ENCODE measurements at regions not wholly inside any gene's neighbourhood (a gene's known extent, or its start where the extent isn't known, plus 50 kb on each side); places are given as distances from the start of the nearest gene placed in this dataset.

DNA sequence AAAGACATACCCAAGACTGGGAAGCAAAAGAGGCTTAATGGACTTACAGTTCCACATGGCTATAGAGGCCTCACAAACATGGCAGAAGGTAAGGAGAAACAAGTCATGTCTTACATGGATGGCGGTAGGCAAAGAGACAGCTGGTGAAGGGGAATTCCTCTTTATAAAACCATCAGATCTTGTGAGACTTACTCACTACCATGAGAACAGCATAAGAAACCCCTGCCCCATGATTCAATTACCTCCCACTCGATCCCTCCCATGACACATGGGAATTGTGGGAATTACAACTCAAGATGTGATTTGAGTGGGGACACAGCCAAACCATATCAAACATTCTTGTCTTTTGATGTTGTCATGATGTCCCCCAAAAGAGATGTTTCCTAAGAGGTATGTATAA is 103.3 kb downstream of the DUSP10 start:
- peak; percentile 27 for DNase-seq

DNA sequence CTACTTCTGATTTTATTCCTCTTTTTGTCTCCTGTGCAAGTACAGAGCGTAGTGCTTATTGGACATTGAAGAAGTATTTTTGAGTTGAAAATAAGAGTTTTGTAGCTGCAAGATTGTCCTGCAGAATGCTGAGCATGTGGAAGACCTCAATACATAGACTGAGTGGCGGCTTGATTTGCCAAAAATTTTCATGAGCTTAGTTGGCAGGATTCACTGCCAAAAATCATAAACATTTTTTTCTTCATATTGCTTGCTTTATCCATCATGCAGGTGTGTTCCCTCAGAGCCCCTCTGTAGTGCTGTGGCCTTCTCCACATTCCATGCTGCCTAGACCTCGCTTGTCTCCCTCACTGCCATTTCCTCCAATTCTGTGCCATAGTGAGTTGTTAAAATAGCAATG is 100.1 kb downstream of the DUSP10 start:
- no peak for DNase-seq

DNA sequence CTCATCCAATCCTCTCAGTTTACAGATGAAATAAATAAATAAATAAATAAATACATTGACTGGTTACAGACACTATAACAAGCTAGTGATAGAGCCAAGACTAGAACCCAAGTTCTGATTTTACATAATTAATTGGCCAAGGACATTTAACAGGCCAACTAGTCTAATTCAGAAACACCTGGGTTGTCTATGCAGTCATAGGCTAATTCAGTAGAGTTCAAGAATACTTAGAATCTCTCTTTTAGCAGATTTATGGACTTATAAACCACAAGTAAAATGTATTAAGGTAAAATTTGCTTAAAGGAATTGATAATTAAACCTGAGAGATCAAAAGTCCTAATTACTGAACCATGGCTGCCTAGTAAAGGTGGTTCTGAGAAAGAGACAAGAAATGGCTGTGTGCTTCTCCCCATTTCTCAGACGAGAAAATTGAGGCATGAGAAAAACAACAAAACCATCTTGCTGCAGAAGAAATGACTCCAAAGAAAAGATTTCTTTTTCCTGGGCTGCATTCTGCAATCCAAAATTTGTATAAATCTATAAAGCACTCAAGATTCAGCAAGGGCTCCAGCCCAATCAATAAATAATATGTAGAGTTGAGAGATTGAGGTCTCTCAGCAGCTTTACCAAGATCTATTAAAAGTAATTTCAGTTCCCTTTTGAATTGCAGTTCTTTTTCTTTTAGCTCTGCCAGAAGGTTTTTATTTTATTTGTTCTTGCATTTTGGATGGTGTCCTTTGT is 98.3 kb downstream of the DUSP10 start:
- DNase-seq, result no peak

GRCh38 chr1:221644145-221644448 is 97.8 kb downstream of the DUSP10 start:
- no peak for DNase-seq

GRCh38 chr1:221644663-221645258 is 97.1 kb downstream of the DUSP10 start:
- no peak for DNase-seq

- no peak for DNase-seq
These were observed 93.7 kb downstream of the DUSP10 start for GRCh38 chr1:221648201-221648600.

All from fibroblast of upper back skin (primary cell).